ENCODE measurements at regions not wholly inside any gene's neighbourhood (a gene's known extent, or its start where the extent isn't known, plus 50 kb on each side); places are given as distances from the start of the nearest gene placed in this dataset.

GRCh38 chr16:86371083-86371803 is 139.1 kb upstream of the FOXF1 start:
- H3K4me3 ChIP-seq (replicated peaks; ENCODE audit: insufficient read depth, low read length) = no peak overlapping the region
- TF ChIP-seq GABPA (IDR thresholded peaks at IDR 0.05; ENCODE audit: low read depth) (no peak), SPI1 (IDR thresholded peaks at IDR 0.05; ENCODE audit: borderline replicate concordance, low read depth) (no peak), POLR2AphosphoS5 (IDR thresholded peaks at IDR 0.05; ENCODE audit: low read depth) (no peak), CTCF (IDR thresholded peaks at IDR 0.05; ENCODE audit: insufficient read depth, low read length) (no peak), REST (IDR thresholded peaks at IDR 0.05; ENCODE audit: insufficient replicate concordance, low read depth) (no peak)
- no peaks in the 10 kb centered on the region for H3K27me3 ChIP-seq (ENCODE audit: insufficient read depth, poor library complexity, severe bottlenecking)

GRCh38 chr16:86372193-86372592 is 138.1 kb upstream of the FOXF1 start:
- Histone ChIP-seq H3K27ac (replicated peaks) (no peak overlapping the region), H3K27me3 (ENCODE audit: insufficient read depth, poor library complexity, severe bottlenecking) (no peaks in the 10 kb centered on the region), H3K4me3 (replicated peaks; ENCODE audit: insufficient read depth, low read length) (no peak overlapping the region)
- no peak for TF ChIP-seq REST (IDR thresholded peaks at IDR 0.05; ENCODE audit: insufficient replicate concordance, low read depth)
- TF ChIP-seq GABPA (IDR thresholded peaks at IDR 0.05; ENCODE audit: low read depth) = no peak
- TF ChIP-seq POLR2AphosphoS5 (IDR thresholded peaks at IDR 0.05; ENCODE audit: low read depth) = no peak
- TF ChIP-seq SPI1 (IDR thresholded peaks at IDR 0.05; ENCODE audit: borderline replicate concordance, low read depth) = no peak
- no peak for TF ChIP-seq CTCF (IDR thresholded peaks at IDR 0.05; ENCODE audit: insufficient read depth, low read length)
- no peak for DNase-seq (ENCODE audit: low read depth in 1 of 2, low spot score in 1 of 2)

More at GRCh38 chr16:86371083-86371803, 139.1 kb upstream of the FOXF1 start:
- DNase-seq (ENCODE audit: low read depth in 1 of 2, low spot score in 1 of 2) = no peak
- H3K27ac ChIP-seq (replicated peaks) = no peak overlapping the region

GRCh38 chr16:86373276-86373901 is 136.9 kb upstream of the FOXF1 start:
- Histone ChIP-seq H3K27me3 (ENCODE audit: insufficient read depth, poor library complexity, severe bottlenecking) (no peaks in the 10 kb centered on the region), H3K27ac (replicated peaks) (no peak overlapping the region), H3K4me3 (replicated peaks; ENCODE audit: insufficient read depth, low read length) (no peak overlapping the region)
- DNase-seq (ENCODE audit: low read depth in 1 of 2, low spot score in 1 of 2) = no peak
- TF ChIP-seq SPI1 (IDR thresholded peaks at IDR 0.05; ENCODE audit: borderline replicate concordance, low read depth) (no peak), CTCF (IDR thresholded peaks at IDR 0.05; ENCODE audit: insufficient read depth, low read length) (no peak), REST (IDR thresholded peaks at IDR 0.05; ENCODE audit: insufficient replicate concordance, low read depth) (no peak), POLR2AphosphoS5 (IDR thresholded peaks at IDR 0.05; ENCODE audit: low read depth) (no peak), GABPA (IDR thresholded peaks at IDR 0.05; ENCODE audit: low read depth) (no peak)

All from HL-60 (cell line).